HG02588 (cell line): ENCODE measurements at regions not wholly inside any gene's neighbourhood (a gene's known extent, or its start where the extent isn't known, plus 50 kb on each side); places are given as distances from the start of the nearest gene placed in this dataset.
"Not testable (repeated sequence)": the region's sequence is repeated elsewhere in the genome, so short reads cannot be mapped to it uniquely, and the experiment has no call there.

Source experiments
- ATAC-seq: cut with Tn5 transposase; IDR thresholded peaks from one replicate; pipeline ENCODE4 v1.9.1; 2021; ENCODE audit warnings: mild to moderate bottlenecking, moderate library complexity; ENCODE audit not compliant: unreplicated experiment

GRCh38 chr2:125983364-125983763, 672.6 kb upstream of the GYPC start:
- no peak for ATAC-seq

- ATAC-seq: no peak
These were observed 626.6 kb upstream of the GYPC start for GRCh38 chr2:126029316-126029715.

GRCh38 chr2:126038861-126039260, 617.1 kb upstream of the GYPC start:
- ATAC-seq: no peak

GRCh38 chr2:126041391-126042047, 614.4 kb upstream of the GYPC start:
- ATAC-seq: no peak

- ATAC-seq: no peak
These were observed 613.9 kb upstream of the GYPC start for GRCh38 chr2:126042089-126042488.

DNA sequence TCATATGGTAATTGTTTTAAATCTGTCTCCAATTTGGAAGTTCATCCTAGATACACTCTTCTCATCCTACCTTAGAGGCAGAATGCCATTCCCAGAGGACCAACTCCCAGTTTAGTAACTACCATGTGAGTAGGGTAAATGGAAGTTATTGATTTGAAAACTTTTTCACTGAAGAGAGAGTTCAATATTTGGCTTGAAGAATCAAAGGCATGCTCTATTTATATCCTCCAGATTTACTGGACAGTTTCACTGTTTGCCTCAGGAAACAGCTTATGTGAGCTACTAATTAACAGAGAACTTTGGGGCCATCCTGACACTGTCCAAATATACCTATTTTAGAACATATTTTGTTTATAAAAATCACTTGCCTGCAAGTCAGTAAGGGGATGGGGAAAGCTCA, 607.2 kb upstream of the GYPC start:
- ATAC-seq: no peak

DNA sequence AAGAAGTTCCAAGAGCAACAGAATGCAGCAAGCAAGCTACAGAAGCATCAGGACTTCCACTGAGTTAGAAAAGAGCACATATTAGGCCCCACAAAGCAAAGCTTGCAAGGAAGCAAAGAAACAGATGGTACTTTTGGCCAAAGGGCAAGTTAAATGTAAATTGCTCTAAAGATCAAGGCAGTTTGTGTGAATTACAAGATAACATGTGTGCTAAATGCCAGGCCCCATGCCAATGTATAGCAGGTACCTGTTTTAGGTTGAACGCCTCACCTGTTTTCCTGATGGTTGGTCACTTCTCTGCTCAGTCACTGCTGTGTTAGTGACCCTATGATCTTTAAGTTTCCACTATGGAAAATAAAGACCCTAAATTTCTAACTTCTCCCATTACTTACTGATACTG, 606.5 kb upstream of the GYPC start:
- no peak for ATAC-seq

DNA sequence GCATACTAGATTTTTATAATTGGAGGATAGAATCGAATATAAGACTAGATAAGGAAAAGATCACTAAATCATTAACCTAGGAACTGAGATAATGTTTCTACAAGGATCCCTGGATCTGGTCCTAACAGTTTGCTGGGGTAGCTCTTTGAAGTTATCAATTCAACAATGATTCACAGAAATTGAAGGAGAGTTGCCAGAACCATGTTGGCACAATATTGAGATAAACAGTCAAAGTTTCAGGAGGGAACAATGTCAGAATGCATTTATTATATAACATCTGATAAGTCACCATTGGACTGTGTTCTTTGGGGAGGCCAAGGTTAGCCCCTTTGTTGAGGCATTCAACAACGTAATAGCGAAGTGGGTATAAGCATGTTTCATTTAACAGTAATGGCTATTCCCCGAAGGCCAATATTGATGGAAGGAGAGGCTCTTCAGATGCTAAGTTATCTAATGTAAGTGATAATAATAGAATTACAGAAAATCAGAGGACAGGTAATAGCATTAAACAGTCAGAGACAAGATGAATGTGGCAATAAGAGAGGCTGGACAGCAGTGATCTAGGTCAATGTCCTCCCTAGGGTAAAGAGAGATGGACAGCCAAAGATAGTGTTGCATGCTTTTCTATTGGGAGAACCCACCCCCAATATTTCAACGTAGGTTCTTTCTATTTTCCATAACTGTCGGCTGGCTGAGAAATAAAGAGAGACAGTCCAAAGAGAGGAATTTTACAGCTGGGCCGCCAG, 604.8 kb upstream of the GYPC start:
- no peak for ATAC-seq

- ATAC-seq: not testable (repeated sequence)
These were observed 604.2 kb upstream of the GYPC start for GRCh38 chr2:126051737-126052240.

DNA sequence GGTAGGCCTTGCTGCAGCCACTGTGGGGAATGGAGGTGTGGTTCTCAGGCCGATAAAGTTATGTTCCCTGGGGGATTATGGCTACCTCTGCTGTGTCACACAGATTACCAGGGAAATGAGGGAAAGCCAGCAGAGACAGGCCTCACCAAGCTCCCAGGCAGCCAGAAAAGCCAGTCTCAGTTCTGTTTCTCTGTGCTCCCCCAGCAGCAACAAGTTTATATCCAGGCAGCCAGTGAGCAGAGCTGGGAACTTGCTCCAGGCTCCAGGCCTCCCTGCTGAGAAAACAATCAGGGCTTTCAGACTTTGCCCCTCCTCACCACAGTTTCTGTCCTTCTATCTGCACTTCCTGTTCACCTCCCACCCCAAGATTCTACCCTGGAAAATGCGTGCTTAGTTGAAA, 596.6 kb upstream of the GYPC start:
- no peak for ATAC-seq

GRCh38 chr2:126085011-126085795, 570.8 kb upstream of the GYPC start:
- no peak for ATAC-seq

GRCh38 chr2:126100962-126101361, 555.0 kb upstream of the GYPC start:
- no peak for ATAC-seq

DNA sequence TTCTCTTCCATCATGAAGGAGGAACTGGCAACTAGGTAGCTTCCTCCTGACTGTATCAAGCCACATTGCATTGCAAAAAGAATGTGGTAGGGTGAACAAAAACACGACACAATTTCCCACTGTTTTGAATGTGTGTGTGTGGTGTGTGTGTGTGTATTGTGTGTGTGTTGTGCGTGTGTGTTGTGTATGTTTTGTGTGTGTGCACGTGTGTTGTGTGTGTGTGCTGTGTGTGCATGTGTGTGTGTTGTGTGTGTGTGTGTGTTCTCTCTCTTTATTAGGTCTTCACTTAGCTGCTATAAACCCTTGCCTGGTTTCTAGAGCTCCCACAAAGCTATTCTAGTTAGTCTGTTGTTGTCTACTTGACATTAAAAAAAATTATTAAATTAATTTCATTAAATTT, 550.0 kb upstream of the GYPC start:
- no peak for ATAC-seq

- ATAC-seq: no peak
These were observed 548.1 kb upstream of the GYPC start for GRCh38 chr2:126107883-126108282.

GRCh38 chr2:126115975-126116374, 540.0 kb upstream of the GYPC start:
- ATAC-seq: no peak

GRCh38 chr2:126117886-126118285, 538.1 kb upstream of the GYPC start:
- no peak for ATAC-seq

DNA sequence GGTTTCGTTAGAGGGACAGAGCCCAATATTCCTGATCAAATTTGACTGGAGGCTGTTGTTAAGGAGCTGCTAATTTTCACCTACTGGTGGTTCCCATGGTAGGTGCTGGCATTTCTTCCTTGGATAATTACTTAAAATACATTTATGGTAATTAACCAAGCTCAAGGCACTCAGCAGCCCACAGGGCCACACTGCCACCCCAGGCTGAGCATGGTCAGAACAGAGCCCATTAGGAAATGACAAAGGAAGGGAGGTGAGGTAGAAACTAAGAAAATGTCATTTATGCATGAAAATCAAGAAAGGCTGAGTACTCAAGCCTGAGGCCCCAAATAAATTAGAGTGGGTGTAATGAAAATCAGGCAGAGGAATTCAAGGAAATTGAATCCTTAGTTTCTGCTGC, 510.2 kb upstream of the GYPC start:
- ATAC-seq: no peak

DNA sequence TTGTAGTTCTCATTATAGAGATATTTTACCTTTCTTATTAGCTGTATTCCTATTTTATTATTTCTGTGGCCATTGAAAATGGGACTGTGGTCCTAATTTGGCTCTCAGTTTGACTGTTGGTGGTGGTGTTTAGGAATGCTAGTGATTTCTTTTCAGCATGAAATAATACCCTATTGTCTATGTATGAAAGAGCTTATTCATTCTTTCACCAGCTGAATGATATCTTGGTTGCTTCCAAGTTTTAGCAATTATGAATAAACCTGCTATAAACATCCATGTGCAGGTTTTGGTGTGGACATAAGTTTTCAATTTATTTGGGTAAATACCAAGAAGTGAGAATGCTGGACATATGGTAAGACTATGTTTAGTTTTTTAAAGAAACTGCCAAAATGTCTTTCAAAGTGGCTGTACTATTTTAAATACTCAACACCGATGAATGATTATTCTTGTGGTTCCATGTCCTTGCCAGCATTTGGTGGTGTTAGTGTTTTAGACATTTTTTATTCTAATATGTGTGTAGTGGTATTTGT, 501.6 kb upstream of the GYPC start:
- no peak for ATAC-seq

DNA sequence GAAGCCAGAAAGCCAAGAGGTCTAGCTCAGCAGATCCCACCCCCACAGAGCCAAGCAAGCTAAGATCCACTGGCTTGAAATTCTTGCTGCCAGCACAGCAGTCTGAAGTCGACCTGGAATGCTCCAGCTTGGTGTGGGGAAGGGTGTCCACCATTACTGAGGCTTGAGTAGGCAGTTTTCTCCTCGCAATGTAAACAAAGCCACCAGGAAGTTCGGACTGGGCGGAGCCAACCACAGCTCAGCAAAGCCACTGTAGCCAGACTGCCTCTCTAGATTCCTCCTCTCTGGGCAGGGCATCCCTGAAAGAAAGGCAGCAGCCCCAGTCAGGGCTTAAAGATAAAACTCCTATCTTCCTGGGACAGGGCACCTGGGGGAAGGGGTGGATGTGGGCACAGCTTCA, 495.0 kb upstream of the GYPC start:
- not testable (repeated sequence) for ATAC-seq

DNA sequence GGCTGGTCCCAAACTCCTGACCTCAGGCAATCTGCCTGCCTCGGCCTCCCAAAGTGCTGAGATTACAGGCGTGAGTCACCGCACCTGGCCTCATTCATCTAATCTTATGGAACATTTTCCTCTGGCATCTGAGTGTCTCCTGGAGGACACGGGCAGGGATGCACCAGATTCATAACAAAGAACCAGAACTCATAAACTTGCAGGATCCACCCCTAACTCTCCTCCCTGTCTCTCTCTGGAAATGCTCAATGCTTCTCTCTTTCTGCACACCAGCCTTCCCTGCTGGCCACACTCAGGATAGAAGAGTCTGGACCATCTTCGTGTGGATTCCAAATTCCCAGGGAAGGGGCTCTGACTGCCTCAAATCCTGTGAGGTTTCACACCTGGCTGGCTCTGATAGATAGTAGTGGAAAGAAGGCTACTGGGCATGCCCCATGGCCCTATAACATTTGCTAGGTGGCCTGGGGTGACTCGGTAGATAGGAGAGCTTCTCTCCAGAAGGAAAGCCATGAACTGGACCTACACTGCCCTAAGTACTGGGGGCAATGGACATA, 483.2 kb upstream of the GYPC start:
- ATAC-seq: no peak

DNA sequence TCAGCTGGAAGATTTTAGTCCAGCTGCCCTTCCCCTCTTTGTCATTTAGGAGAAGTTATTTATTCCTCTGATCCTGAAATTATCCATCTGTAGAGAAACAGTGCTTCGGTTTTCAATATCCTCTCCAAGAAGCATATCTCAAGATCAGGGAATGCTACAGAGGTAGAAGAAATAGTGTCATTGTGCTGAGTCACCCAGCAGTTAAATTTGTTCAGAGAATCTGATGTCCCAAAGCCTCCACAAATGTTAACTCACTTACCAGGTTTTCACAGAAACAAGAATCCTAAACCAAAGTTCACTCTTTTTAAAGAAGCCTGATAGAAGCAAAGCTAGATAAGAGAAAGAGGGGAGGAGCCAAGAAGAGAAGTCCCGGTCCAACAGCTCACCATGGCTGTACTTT, 480.7 kb upstream of the GYPC start:
- ATAC-seq: no peak
